PC-9 (cell line): ENCODE measurements at regions not wholly inside any gene's neighbourhood (a gene's known extent, or its start where the extent isn't known, plus 50 kb on each side); places are given as distances from the start of the nearest gene placed in this dataset.
"Not testable (repeated sequence)": the region's sequence is repeated elsewhere in the genome, so short reads cannot be mapped to it uniquely, and the experiment has no call there.

Source experiments
- CTCF ChIP-seq: fragments of 200-600 bp; sonication (generic); conservative IDR thresholded peaks from 2 replicates; pipeline ENCODE4 v1.6.1; 2017; ENCODE audit warnings: mixed run types, antibody characterized with exemption, mild to moderate bottlenecking, moderate library complexity
- EZH2 ChIP-seq: fragments of 200-600 bp; sonication (generic); IDR thresholded peaks from 2 replicates; pipeline ENCODE4 v1.8.0; 2017; ENCODE audit warnings: antibody characterized with exemption, low read depth

DNA sequence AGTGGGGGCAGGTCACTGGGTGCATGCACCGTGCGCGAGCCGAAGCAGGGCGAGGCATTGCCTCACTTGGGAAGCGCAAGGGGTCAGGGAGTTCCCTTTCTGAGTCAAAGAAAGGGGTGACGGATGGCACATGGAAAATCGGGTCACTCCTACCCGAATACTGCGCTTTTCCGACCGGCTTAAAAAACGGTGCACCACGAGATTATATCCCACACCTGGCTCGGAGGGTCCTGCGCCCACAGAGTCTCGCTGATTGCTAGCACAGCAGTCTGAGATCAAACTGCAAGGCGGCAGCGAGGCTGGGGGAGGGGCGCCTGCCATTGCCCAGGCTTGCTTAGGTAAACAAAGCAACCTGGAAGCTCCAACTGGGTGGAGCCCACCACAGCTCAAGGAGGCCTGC lies 194.9 kb downstream of the TPBG start:
- not testable (repeated sequence) for TF ChIP-seq CTCF, EZH2
